ENCODE measurements at regions not wholly inside any gene's neighbourhood (a gene's known extent, or its start where the extent isn't known, plus 50 kb on each side); places are given as distances from the start of the nearest gene placed in this dataset.

DNA sequence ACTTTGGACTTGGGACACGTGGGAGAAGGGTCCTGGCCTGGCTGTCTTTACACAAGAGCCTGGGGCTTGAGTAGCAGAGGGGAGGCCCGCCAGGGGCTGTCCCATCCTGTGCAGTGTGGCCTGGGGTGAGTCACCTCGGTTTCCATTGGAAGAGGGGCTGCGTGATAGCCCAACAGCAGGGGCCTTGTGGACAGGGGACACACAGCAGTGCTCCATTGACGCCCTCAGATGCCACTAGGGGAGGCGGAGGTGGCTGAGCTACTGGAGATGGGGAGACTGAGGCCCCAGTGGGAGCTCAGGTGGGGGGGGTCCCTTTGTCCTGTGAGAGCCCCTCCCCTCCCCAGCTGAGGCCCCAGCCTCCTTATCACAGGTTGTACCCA, 50.0 kb upstream of the RNU6ATAC start:
- Histone ChIP-seq H3K9me1 (ENCODE audit: control insufficient read depth, insufficient read depth, low read length) (no peaks in the 10 kb centered on the region), H3K9ac (ENCODE audit: insufficient read depth in 1 of 2, low read depth in 2 of 2, low read length in 2 of 2) (no peak overlapping the region), H3K4me2 (ENCODE audit: insufficient read depth, low read length) (no peak overlapping the region), H3K4me1 (replicated peaks in 1 of 2; ENCODE audit: control insufficient read depth in 2 of 2, insufficient read depth in 2 of 2, low read length in 2 of 2) (peaks cover 10 to 41% of the 10 kb centered on the region in 2 experiments; a peak in 4 of 5 replicates), H3K4me3 (no peak overlapping the region), H3K27ac (ENCODE audit: extremely low read depth, low read depth, low read length) (no peak overlapping the region), H3K27me3 (ENCODE audit: control insufficient read depth in 2 of 2, insufficient read depth in 2 of 2, low read length in 2 of 2) (peaks cover 5 to 42% of the 10 kb centered on the region in 2 experiments; a peak in 4 of 5 replicates), H3K79me2 (ENCODE audit: control insufficient read depth, insufficient read depth, low read length) (no peaks in the 10 kb centered on the region), H2AFZ (ENCODE audit: low read depth, low read length) (no peak overlapping the region), H4K20me1 (replicated peaks; ENCODE audit: control insufficient read depth, insufficient read depth, low read length) (no peaks in the 10 kb centered on the region), H3K9me3 (replicated peaks; ENCODE audit: control insufficient read depth, insufficient read depth, low read depth, low read length) (no peaks in the 10 kb centered on the region), H3K36me3 (ENCODE audit: control insufficient read depth, insufficient read depth, low read length) (no peaks in the 10 kb centered on the region)
- no peak for FAIRE-seq
- intact Hi-C loops (cut with micrococcal nuclease) (no loop called here), in situ Hi-C loops (cut with MboI) (no loop called here)
- POLR2A ChIA-PET, result interaction anchor here (1.5 kb wide), 1 partner anchor 76 kb away, joined by 3 read pairs; no protein-coding TSS in a partner anchor
- DNase-seq (ENCODE audit: extremely low read depth in 1 of 4, low spot score in 3 of 4), result no peak
- CTCF ChIA-PET (ENCODE audit: low intra/inter-chr PET ratio), result no interaction called here
- TF ChIP-seq TEAD1 (CRISPR knock-in tag; IDR thresholded peaks at IDR 0.05), result no peak
- TF ChIP-seq ATF7 (IDR thresholded peaks at IDR 0.05), result no peak
- TF ChIP-seq ZNF232 (CRISPR knock-in tag; IDR thresholded peaks at IDR 0.05), result no peak
- no peak for TF ChIP-seq NONO (IDR thresholded peaks at IDR 0.05; ENCODE audit: low read depth in 2 of 2, low read length in 1 of 2)
- no peak for TF ChIP-seq ZNF766 (CRISPR knock-in tag; conservative IDR thresholded peaks at IDR 0.05)
- TF ChIP-seq OTX1 (CRISPR knock-in tag; IDR thresholded peaks at IDR 0.05), result no peak
- TF ChIP-seq, protein P1, sequence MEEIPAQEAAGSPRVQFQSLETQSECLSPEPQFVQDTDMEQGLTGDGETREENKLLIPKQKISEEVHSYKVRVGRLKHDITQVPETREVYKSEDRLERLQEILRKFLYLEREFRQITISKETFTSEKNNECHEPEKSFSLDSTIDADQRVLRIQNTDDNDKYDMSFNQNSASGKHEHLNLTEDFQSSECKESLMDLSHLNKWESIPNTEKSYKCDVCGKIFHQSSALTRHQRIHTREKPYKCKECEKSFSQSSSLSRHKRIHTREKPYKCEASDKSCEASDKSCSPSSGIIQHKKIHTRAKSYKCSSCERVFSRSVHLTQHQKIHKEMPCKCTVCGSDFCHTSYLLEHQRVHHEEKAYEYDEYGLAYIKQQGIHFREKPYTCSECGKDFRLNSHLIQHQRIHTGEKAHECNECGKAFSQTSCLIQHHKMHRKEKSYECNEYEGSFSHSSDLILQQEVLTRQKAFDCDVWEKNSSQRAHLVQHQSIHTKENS (CRISPR knock-in tag; IDR thresholded peaks at IDR 0.05), result no peak
- TF ChIP-seq, protein P2, sequence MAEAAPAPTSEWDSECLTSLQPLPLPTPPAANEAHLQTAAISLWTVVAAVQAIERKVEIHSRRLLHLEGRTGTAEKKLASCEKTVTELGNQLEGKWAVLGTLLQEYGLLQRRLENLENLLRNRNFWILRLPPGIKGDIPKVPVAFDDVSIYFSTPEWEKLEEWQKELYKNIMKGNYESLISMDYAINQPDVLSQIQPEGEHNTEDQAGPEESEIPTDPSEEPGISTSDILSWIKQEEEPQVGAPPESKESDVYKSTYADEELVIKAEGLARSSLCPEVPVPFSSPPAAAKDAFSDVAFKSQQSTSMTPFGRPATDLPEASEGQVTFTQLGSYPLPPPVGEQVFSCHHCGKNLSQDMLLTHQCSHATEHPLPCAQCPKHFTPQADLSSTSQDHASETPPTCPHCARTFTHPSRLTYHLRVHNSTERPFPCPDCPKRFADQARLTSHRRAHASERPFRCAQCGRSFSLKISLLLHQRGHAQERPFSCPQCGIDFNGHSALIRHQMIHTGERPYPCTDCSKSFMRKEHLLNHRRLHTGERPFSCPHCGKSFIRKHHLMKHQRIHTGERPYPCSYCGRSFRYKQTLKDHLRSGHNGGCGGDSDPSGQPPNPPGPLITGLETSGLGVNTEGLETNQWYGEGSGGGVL (CRISPR knock-in tag; IDR thresholded peaks at IDR 0.05), result no peak
- no peak for TF ChIP-seq KLF16 (IDR thresholded peaks at IDR 0.05)
- TF ChIP-seq NR3C1 (CRISPR knock-in tag; IDR thresholded peaks at IDR 0.05), result no peak
- TF ChIP-seq RBM14 (IDR thresholded peaks at IDR 0.05; ENCODE audit: borderline replicate concordance, insufficient read depth, low read depth, low read length), result no peak
- TF ChIP-seq, protein P3, sequence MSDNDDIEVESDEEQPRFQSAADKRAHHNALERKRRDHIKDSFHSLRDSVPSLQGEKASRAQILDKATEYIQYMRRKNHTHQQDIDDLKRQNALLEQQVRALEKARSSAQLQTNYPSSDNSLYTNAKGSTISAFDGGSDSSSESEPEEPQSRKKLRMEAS (CRISPR knock-in tag; IDR thresholded peaks at IDR 0.05), result no peak
- TF ChIP-seq ZNF764 (CRISPR knock-in tag; IDR thresholded peaks at IDR 0.05; ENCODE audit: low read depth), result no peak
- TF ChIP-seq DACH1 (IDR thresholded peaks at IDR 0.05; ENCODE audit: partially characterized antibody), result no peak
- no peak for TF ChIP-seq BRD9 (IDR thresholded peaks at IDR 0.05; ENCODE audit: low read depth, partially characterized antibody)
- TF ChIP-seq ZNF175 (CRISPR knock-in tag; IDR thresholded peaks at IDR 0.05; ENCODE audit: low read depth), result no peak
- TF ChIP-seq KDM4B (IDR thresholded peaks at IDR 0.05; ENCODE audit: borderline replicate concordance in 2 of 2, low read depth in 1 of 2), result no peak
- no peak for ATAC-seq
- WGBS (ENCODE audit: insufficient coverage, low coverage, missing lambda C conversion rate), result 10% methylated on average over 6 of the region's 6 CpGs
- no TSS peak for BruUV-seq (replicated peaks)
